PC-3 (cell line): ENCODE measurements at regions not wholly inside any gene's neighbourhood (a gene's known extent, or its start where the extent isn't known, plus 50 kb on each side); places are given as distances from the start of the nearest gene placed in this dataset.

Experiments
- EZH2phosphoT487 ChIP-seq: fragments of 300-600 bp; sonication (generic); IDR thresholded peaks from 2 replicates; pipeline ENCODE4 v1.6.1; 2018; ENCODE audit warnings: mild to moderate bottlenecking, antibody characterized with exemption, low read length, borderline replicate concordance
- TF ChIP-seq, protein P1 (sequence below): fragments of 300-600 bp; sonication (generic); conservative IDR thresholded peaks from 2 replicates; pipeline ENCODE4 v1.5.1; 2017; ENCODE audit warnings: antibody characterized with exemption, low read depth, mild to moderate bottlenecking, low read length

DNA sequence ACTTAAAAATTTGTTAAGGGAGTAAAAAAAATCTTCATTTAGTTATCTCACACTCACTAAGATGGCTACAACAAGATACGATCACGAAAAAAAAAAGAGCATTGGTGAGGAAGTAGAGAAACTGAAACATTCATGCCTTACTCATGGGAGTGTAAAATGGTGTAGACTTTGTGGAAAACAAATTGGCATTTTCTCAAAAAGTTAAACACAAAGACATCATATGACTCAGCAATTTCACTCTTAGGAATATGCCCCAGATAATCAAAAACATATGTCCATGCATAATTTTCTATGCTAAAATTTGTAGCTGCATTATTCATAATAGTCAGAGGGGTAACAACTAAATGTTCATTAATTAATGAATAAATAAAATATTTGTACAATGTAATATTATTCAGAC lies 120.9 kb upstream of the IRAK1BP1 start:
- TF ChIP-seq, protein P1, sequence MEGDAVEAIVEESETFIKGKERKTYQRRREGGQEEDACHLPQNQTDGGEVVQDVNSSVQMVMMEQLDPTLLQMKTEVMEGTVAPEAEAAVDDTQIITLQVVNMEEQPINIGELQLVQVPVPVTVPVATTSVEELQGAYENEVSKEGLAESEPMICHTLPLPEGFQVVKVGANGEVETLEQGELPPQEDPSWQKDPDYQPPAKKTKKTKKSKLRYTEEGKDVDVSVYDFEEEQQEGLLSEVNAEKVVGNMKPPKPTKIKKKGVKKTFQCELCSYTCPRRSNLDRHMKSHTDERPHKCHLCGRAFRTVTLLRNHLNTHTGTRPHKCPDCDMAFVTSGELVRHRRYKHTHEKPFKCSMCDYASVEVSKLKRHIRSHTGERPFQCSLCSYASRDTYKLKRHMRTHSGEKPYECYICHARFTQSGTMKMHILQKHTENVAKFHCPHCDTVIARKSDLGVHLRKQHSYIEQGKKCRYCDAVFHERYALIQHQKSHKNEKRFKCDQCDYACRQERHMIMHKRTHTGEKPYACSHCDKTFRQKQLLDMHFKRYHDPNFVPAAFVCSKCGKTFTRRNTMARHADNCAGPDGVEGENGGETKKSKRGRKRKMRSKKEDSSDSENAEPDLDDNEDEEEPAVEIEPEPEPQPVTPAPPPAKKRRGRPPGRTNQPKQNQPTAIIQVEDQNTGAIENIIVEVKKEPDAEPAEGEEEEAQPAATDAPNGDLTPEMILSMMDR = no peak
- TF ChIP-seq EZH2phosphoT487 = no peak
